ENCODE measurements at regions not wholly inside any gene's neighbourhood (a gene's known extent, or its start where the extent isn't known, plus 50 kb on each side); places are given as distances from the start of the nearest gene placed in this dataset.
"Not testable (repeated sequence)": the region's sequence is repeated elsewhere in the genome, so short reads cannot be mapped to it uniquely, and the experiment has no call there.

- Histone ChIP-seq H3K27me3 (ENCODE audit: control insufficient read depth, insufficient read depth, low read length) (no peaks in the 10 kb centered on the region), H3K36me3 (ENCODE audit: control insufficient read depth, insufficient read depth, low read length) (no peaks in the 10 kb centered on the region), H3K4me3 (ENCODE audit: low read depth, low read length) (no peak overlapping the region)
- TF ChIP-seq CTCF (IDR thresholded peaks at IDR 0.05; ENCODE audit: insufficient read depth, low read depth, low read length), result no peak
- no peak for DNase-seq (ENCODE audit: low read depth)
- ChIA-PET POLR2A (no interaction called here), CTCF (no interaction called here)
These were observed 244.4 kb upstream of the RAI14 start for GRCh38 chr5:34411470-34412346.

DNA sequence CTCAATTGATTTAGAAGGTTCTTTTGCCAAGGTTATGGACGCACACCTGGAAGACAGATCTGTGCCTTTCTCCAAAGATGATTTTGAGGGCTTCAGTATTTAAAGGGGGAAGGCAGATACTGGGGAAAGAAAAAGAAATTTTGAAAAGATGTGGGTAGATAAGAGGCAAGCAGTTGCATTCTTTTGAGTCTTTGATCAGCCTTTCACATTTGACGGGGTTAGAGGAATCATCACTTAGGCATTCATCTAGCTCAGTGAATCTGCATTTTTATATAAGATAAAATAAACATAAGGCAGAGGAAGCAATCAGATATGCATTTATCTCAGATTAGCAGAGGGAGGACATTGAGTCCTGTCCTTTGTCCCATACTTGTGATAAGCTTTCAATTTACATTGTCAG is 243.4 kb upstream of the RAI14 start:
- H3K27me3 ChIP-seq (ENCODE audit: control insufficient read depth, insufficient read depth, low read length), result no peaks in the 10 kb centered on the region
- no peak for TF ChIP-seq CTCF (IDR thresholded peaks at IDR 0.05; ENCODE audit: insufficient read depth, low read depth, low read length)
- H3K4me3 ChIP-seq (ENCODE audit: low read depth, low read length), result no peak overlapping the region
- no peak for DNase-seq (ENCODE audit: low read depth)
- POLR2A ChIA-PET, result no interaction called here
- H3K36me3 ChIP-seq (ENCODE audit: control insufficient read depth, insufficient read depth, low read length), result no peaks in the 10 kb centered on the region
- CTCF ChIA-PET, result no interaction called here

DNA sequence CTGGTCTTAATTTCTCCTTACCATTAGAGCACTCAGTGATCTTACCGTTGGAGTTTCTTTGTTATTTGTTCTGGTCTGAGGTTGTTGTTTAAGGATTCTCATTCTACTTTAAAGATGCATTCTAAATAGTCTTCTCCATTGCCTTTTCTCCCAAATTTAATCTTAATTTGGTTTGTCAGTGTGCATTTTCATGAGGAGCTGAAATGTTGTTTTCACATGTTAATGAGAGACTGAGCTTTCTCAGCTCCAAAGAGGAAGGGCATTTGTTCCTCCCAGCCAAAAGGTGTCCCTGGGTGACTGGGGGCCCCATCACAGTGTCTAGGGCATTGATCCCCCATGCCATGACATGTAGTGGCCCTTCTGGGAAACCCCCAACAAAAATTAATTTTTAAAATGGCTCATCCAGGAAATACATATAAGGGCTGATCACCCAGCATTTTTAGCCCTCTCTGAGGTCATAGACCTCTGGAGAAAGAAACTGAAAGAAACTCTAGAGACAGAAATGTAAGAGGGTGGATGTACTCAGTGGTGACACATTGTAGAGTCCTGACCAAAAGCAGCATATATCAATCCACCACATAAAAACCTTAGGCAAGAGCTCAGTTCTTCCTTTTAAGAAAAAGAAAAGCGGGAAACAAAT is 240.4 kb upstream of the RAI14 start:
- Histone ChIP-seq H3K27me3 (ENCODE audit: control insufficient read depth, insufficient read depth, low read length) (no peaks in the 10 kb centered on the region), H3K36me3 (ENCODE audit: control insufficient read depth, insufficient read depth, low read length) (no peaks in the 10 kb centered on the region), H3K4me3 (ENCODE audit: low read depth, low read length) (no peak overlapping the region)
- no peak for DNase-seq (ENCODE audit: low read depth)
- TF ChIP-seq CTCF (IDR thresholded peaks at IDR 0.05; ENCODE audit: insufficient read depth, low read depth, low read length), result no peak
- ChIA-PET CTCF (no interaction called here), POLR2A (no interaction called here)

- ChIA-PET POLR2A (no interaction called here), CTCF (interaction anchor here (1.1 kb wide), 1 partner anchor 9 kb away, joined by 3 read pairs; no protein-coding TSS in a partner anchor)
- no peak overlapping the region for H3K4me3 ChIP-seq (ENCODE audit: low read depth, low read length)
- no peaks in the 10 kb centered on the region for H3K27me3 ChIP-seq (ENCODE audit: control insufficient read depth, insufficient read depth, low read length)
- no peak for TF ChIP-seq CTCF (IDR thresholded peaks at IDR 0.05; ENCODE audit: insufficient read depth, low read depth, low read length)
- no peaks in the 10 kb centered on the region for H3K36me3 ChIP-seq (ENCODE audit: control insufficient read depth, insufficient read depth, low read length)
- no peak for DNase-seq (ENCODE audit: low read depth)
These were observed 239.6 kb upstream of the RAI14 start for GRCh38 chr5:34416501-34417008.

GRCh38 chr5:34420191-34420590 is 235.9 kb upstream of the RAI14 start:
- not testable (repeated sequence) for H3K27me3 ChIP-seq (ENCODE audit: control insufficient read depth, insufficient read depth, low read length)

More at GRCh38 chr5:34420191-34420590, 235.9 kb upstream of the RAI14 start:
- H3K4me3 ChIP-seq (ENCODE audit: low read depth, low read length); DNase-seq (ENCODE audit: low read depth); POLR2A ChIA-PET; H3K36me3 ChIP-seq (ENCODE audit: control insufficient read depth, insufficient read depth, low read length); CTCF ChIA-PET: not testable (repeated sequence)

Measured in BJ (cell line).